Endothelial cell (in vitro differentiated cells): ENCODE measurements at regions not wholly inside any gene's neighbourhood (a gene's known extent, or its start where the extent isn't known, plus 50 kb on each side); places are given as distances from the start of the nearest gene placed in this dataset.

ENCODE experiments used
- DNase-seq: peaks from one replicate; pipeline ENCODE4 v3.0.0; 2021; ENCODE audit warnings: low spot score
- H3K27ac Mint-ChIP-seq: one replicate; pipeline ENCODE4 v1.8.0; 2021; ENCODE audit warnings: mixed read lengths, inconsistent platforms; ENCODE audit not compliant: unreplicated experiment
- H3K27me3 Mint-ChIP-seq: one replicate; pipeline ENCODE4 v1.8.0; 2021; ENCODE audit warnings: mild to moderate bottlenecking, moderate library complexity, mixed read lengths, inconsistent platforms; ENCODE audit not compliant: unreplicated experiment
- H3K36me3 Mint-ChIP-seq: one replicate; pipeline ENCODE4 v1.8.0; 2021; ENCODE audit warnings: mild to moderate bottlenecking, low read depth, mixed read lengths, inconsistent platforms; ENCODE audit not compliant: unreplicated experiment
- H3K4me1 Mint-ChIP-seq: one replicate; pipeline ENCODE4 v1.8.0; 2021; ENCODE audit warnings: mild to moderate bottlenecking, mixed read lengths, inconsistent platforms; ENCODE audit not compliant: unreplicated experiment
- H3K4me3 Mint-ChIP-seq: one replicate; pipeline ENCODE4 v1.8.0; 2021; ENCODE audit warnings: mild to moderate bottlenecking, mixed read lengths, inconsistent platforms; ENCODE audit not compliant: unreplicated experiment
- H3K9me3 Mint-ChIP-seq: one replicate; pipeline ENCODE4 v1.8.0; 2021; ENCODE audit warnings: mixed read lengths, inconsistent platforms; ENCODE audit not compliant: unreplicated experiment
- TF ChIP-seq, protein P1 (sequence below): fragments of 200-600 bp; sonication (generic); IDR thresholded peaks from one replicate; pipeline ENCODE4 v1.5.0; 2021; ENCODE audit warnings: antibody characterized with exemption; ENCODE audit not compliant: unreplicated experiment

DNA sequence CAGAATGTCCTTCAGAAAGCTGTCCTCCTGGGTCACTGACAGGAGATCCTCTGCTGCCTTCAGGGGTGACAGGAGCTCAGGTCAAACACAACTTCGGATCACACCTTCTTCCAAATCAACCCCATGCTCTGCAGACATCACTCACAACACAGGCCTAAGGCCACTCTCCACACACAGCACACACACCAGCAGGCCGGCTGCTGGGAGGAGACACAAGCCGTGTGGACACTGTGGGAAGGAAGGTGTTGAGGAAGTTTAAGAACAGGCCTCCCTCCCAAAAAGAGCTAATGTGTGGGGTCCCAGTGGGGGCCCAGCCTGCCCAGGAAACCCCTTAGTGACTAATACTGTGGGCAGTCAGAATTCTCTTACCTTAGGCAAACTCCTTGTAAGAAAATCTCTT, 290.3 kb upstream of the ID2 start:
- Mint-ChIP-seq H3K9me3 (no peaks in the 10 kb centered on the region), H3K4me3 (no peak overlapping the region), H3K36me3 (no peaks in the 10 kb centered on the region), H3K27me3 (peaks cover 1% of the 10 kb centered on the region), H3K27ac (no peak overlapping the region), H3K4me1 (peaks cover 9% of the 10 kb centered on the region)
- TF ChIP-seq, protein P1, sequence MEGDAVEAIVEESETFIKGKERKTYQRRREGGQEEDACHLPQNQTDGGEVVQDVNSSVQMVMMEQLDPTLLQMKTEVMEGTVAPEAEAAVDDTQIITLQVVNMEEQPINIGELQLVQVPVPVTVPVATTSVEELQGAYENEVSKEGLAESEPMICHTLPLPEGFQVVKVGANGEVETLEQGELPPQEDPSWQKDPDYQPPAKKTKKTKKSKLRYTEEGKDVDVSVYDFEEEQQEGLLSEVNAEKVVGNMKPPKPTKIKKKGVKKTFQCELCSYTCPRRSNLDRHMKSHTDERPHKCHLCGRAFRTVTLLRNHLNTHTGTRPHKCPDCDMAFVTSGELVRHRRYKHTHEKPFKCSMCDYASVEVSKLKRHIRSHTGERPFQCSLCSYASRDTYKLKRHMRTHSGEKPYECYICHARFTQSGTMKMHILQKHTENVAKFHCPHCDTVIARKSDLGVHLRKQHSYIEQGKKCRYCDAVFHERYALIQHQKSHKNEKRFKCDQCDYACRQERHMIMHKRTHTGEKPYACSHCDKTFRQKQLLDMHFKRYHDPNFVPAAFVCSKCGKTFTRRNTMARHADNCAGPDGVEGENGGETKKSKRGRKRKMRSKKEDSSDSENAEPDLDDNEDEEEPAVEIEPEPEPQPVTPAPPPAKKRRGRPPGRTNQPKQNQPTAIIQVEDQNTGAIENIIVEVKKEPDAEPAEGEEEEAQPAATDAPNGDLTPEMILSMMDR, result no peak
- DNase-seq, result no peak

- no peaks in the 10 kb centered on the region for H3K9me3 Mint-ChIP-seq
- DNase-seq, result no peak
- no peaks in the 10 kb centered on the region for H3K36me3 Mint-ChIP-seq
- H3K4me1 Mint-ChIP-seq, result peaks cover 9% of the 10 kb centered on the region
- no peak overlapping the region for H3K4me3 Mint-ChIP-seq
- no peak overlapping the region for H3K27ac Mint-ChIP-seq
- H3K27me3 Mint-ChIP-seq, result peaks cover 1% of the 10 kb centered on the region
- TF ChIP-seq, protein P1, result no peak
Observed at GRCh38 chr2:8392098-8392866, 289.6 kb upstream of the ID2 start.

GRCh38 chr2:8393506-8393905, 288.4 kb upstream of the ID2 start:
- Mint-ChIP-seq H3K9me3 (no peaks in the 10 kb centered on the region), H3K4me3 (no peak overlapping the region), H3K36me3 (no peaks in the 10 kb centered on the region), H3K27ac (no peak overlapping the region), H3K4me1 (peaks cover 9% of the 10 kb centered on the region), H3K27me3 (peaks cover 1% of the 10 kb centered on the region)
- TF ChIP-seq, protein P1, result no peak
- DNase-seq, result no peak

- Mint-ChIP-seq H3K9me3 (no peaks in the 10 kb centered on the region), H3K27me3 (peaks cover 1% of the 10 kb centered on the region)
- TF ChIP-seq, protein P1, result no peak
Observed at GRCh38 chr2:8394131-8394530, 287.7 kb upstream of the ID2 start.

DNA sequence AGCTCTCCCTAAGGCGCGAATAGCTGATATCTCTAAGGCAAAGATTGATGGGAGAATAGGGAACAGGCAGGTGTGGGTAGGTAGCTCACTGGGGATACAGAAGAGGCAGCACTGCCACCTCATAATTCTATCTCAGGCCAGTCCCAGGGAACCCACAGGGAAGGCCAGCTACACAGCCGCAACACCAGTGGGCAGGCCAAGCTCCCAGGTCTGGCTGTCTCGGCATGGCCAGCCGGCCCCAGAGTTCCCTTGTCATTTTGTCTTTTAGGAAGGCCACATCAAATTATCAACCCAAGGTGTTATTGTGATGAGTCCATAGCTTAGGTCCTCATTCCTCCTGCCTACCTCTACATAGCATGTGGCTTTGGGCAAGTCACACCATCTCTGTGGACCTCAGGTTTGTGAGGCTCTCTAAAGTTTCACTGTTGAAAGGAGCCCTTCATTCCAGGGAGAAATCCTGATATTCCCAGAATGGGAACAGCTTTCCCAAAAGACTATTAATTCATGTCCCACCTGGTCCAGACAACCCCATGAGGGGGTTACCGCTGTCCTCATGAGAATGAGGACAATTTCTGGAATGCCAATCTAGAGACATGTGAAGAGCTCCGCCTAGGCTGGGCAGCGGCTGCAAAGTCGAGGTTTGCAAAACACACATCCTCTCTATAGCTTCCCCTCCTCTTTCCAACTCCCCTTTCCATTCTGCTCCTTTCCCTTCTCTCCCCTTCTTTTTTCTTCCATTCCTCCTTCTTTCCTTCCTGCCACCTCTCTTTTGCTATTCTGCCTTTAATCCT, 287.1 kb upstream of the ID2 start:
- H3K27ac Mint-ChIP-seq, result no peak overlapping the region
- H3K27me3 Mint-ChIP-seq, result peaks cover 1% of the 10 kb centered on the region
- H3K9me3 Mint-ChIP-seq, result no peaks in the 10 kb centered on the region
- TF ChIP-seq, protein P1, result no peak
- H3K4me3 Mint-ChIP-seq, result no peak overlapping the region
- no peaks in the 10 kb centered on the region for H3K36me3 Mint-ChIP-seq
- DNase-seq, result no peak
- H3K4me1 Mint-ChIP-seq, result peaks cover 4% of the 10 kb centered on the region

More at GRCh38 chr2:8394131-8394530, 287.7 kb upstream of the ID2 start:
- no peaks in the 10 kb centered on the region for H3K36me3 Mint-ChIP-seq
- no peak overlapping the region for H3K4me3 Mint-ChIP-seq
- no peak overlapping the region for H3K27ac Mint-ChIP-seq
- DNase-seq, result no peak
- peaks cover 7% of the 10 kb centered on the region for H3K4me1 Mint-ChIP-seq
